ENCODE measurements at regions not wholly inside any gene's neighbourhood (a gene's known extent, or its start where the extent isn't known, plus 50 kb on each side); places are given as distances from the start of the nearest gene placed in this dataset.

DNA sequence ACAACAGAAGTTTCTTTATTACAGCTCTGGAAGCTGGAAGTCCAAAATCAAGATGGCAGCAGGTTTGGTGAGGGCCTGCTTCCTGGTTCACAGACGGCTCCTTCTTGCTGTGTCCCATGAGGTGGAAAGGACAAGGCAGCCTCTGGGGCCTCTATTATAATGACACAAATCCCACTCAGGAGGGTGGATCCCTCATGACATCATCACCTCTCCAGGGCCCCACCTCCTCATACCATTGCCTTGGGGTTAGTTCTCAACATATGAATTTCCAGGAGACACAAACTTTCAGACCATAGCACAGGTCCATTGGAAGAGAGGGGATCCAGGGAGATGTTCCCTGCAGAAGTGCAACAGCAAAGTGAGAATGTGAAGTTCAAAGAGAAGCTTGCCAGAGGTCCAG is 202.8 kb downstream of the TFCP2L1 start:
- TF ChIP-seq, protein P1, sequence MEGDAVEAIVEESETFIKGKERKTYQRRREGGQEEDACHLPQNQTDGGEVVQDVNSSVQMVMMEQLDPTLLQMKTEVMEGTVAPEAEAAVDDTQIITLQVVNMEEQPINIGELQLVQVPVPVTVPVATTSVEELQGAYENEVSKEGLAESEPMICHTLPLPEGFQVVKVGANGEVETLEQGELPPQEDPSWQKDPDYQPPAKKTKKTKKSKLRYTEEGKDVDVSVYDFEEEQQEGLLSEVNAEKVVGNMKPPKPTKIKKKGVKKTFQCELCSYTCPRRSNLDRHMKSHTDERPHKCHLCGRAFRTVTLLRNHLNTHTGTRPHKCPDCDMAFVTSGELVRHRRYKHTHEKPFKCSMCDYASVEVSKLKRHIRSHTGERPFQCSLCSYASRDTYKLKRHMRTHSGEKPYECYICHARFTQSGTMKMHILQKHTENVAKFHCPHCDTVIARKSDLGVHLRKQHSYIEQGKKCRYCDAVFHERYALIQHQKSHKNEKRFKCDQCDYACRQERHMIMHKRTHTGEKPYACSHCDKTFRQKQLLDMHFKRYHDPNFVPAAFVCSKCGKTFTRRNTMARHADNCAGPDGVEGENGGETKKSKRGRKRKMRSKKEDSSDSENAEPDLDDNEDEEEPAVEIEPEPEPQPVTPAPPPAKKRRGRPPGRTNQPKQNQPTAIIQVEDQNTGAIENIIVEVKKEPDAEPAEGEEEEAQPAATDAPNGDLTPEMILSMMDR (IDR thresholded peaks at IDR 0.05) = no peak
- TF ChIP-seq POLR2A (IDR thresholded peaks at IDR 0.05; ENCODE audit: low read length) (no peak), JUNB (IDR thresholded peaks at IDR 0.05) (no peak), EP300 (IDR thresholded peaks at IDR 0.05) (no peak), RCOR1 (IDR thresholded peaks at IDR 0.05; ENCODE audit: low read depth, low read length) (no peak)
- TF ChIP-seq, protein P2, sequence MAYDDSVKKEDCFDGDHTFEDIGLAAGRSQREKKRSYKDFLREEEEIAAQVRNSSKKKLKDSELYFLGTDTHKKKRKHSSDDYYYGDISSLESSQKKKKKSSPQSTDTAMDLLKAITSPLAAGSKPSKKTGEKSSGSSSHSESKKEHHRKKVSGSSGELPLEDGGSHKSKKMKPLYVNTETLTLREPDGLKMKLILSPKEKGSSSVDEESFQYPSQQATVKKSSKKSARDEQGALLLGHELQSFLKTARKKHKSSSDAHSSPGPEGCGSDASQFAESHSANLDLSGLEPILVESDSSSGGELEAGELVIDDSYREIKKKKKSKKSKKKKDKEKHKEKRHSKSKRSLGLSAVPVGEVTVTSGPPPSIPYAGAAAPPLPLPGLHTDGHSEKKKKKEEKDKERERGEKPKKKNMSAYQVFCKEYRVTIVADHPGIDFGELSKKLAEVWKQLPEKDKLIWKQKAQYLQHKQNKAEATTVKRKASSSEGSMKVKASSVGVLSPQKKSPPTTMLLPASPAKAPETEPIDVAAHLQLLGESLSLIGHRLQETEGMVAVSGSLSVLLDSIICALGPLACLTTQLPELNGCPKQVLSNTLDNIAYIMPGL (CRISPR knock-in tag; IDR thresholded peaks at IDR 0.05; ENCODE audit: borderline replicate concordance) = no peak
